Tibial nerve (tissue), 3 donors: ENCODE measurements at regions not wholly inside any gene's neighbourhood (a gene's known extent, or its start where the extent isn't known, plus 50 kb on each side); places are given as distances from the start of the nearest gene placed in this dataset.
"Not testable (repeated sequence)": the region's sequence is repeated elsewhere in the genome, so short reads cannot be mapped to it uniquely, and the experiment has no call there.

ENCODE experiments used
- POLR2A ChIP-seq, 2 donors: fragments of 450-650 bp; IDR thresholded peaks; one replicate each; pipeline ENCODE4 v1.6.1; 2017; ENCODE audit warnings: antibody characterized with exemption in 2 of 2, mild to moderate bottlenecking in 2 of 2, moderate library complexity in 2 of 2
- TF ChIP-seq, protein P1 (sequence below), 5 experiments: fragments of 200-600 bp in 3 of 5; fragments of 450-650 bp in 2 of 5; sonication (generic) in 3 of 5; IDR thresholded peaks; one replicate each; pipeline ENCODE4 v1.5.1; 2016 to 2019; ENCODE audit warnings: antibody characterized with exemption in 5 of 5, mild to moderate bottlenecking in 3 of 5, moderate library complexity in 2 of 5

DNA sequence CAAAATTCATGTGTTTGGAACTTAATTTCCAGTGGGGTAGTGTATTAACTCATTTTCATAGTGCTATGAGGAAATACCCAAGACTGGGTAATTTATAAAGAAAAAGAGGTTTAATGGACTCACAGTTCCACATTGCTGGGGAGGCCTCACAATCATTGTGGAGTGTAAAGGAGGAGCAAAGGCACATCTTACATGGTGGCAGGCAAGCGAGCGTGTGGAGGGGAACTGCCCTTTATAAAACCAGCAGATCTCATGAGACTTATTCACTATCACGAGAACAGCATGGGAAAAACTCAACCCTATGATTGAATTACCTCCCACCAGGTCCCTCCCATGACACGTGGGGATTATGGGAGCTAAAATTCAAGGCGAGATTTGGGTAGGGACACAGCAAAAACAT is 64.3 kb upstream of the ANKRD10 start:
- TF ChIP-seq, protein P1, sequence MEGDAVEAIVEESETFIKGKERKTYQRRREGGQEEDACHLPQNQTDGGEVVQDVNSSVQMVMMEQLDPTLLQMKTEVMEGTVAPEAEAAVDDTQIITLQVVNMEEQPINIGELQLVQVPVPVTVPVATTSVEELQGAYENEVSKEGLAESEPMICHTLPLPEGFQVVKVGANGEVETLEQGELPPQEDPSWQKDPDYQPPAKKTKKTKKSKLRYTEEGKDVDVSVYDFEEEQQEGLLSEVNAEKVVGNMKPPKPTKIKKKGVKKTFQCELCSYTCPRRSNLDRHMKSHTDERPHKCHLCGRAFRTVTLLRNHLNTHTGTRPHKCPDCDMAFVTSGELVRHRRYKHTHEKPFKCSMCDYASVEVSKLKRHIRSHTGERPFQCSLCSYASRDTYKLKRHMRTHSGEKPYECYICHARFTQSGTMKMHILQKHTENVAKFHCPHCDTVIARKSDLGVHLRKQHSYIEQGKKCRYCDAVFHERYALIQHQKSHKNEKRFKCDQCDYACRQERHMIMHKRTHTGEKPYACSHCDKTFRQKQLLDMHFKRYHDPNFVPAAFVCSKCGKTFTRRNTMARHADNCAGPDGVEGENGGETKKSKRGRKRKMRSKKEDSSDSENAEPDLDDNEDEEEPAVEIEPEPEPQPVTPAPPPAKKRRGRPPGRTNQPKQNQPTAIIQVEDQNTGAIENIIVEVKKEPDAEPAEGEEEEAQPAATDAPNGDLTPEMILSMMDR (IDR thresholded peaks at IDR 0.05) = not testable (repeated sequence)
- not testable (repeated sequence) for TF ChIP-seq POLR2A (IDR thresholded peaks at IDR 0.05)
